Thoracic aorta (tissue), 2 donors: ENCODE measurements at regions not wholly inside any gene's neighbourhood (a gene's known extent, or its start where the extent isn't known, plus 50 kb on each side); places are given as distances from the start of the nearest gene placed in this dataset.

ENCODE experiments used
- ATAC-seq: fragments of 150-250 bp; one replicate; pipeline ENCODE4 v1.8.0; 2017; ENCODE audit warnings: low read depth; ENCODE audit not compliant: insufficient number of reproducible peaks, low FRiP score
- DNase-seq: peaks from one replicate; pipeline ENCODE4 v3.0.0-alpha.2; 2020; ENCODE audit warnings: low spot score
- H3K27ac ChIP-seq, 2 donors: fragments of 200-600 bp; sonication (generic); 1 replicate in 1 of 2; 2 replicates in 1 of 2; pipeline ENCODE4 v1.5.1; 2016; ENCODE audit warnings: mild to moderate bottlenecking in 2 of 2, moderate library complexity in 2 of 2
- H3K27me3 ChIP-seq: fragments of 200-600 bp; sonication (generic); replicated peaks from 2 replicates; pipeline ENCODE4 v1.6.0; 2016; ENCODE audit warnings: mild to moderate bottlenecking; ENCODE audit not compliant: insufficient read depth
- H3K36me3 ChIP-seq: fragments of 200-600 bp; sonication (generic); one replicate; pipeline ENCODE4 v1.5.1; 2016
- H3K4me1 ChIP-seq, 2 donors: fragments of 200-600 bp; sonication (generic); 1 replicate in 1 of 2; 2 replicates in 1 of 2; pipeline versions ENCODE4 v1.5.1 to v1.6.0; 2016; ENCODE audit warnings: low read depth in 2 of 2, mild to moderate bottlenecking in 1 of 2; ENCODE audit not compliant: control insufficient read depth in 1 of 2
- H3K4me3 ChIP-seq: fragments of 200-600 bp; sonication (generic); 2 replicates; pipeline ENCODE4 v1.5.1; 2016; ENCODE audit warnings: mild to moderate bottlenecking
- H3K9me3 ChIP-seq: fragments of 200-600 bp; sonication (generic); 2 replicates; pipeline ENCODE4 v1.5.1; 2016
- TF ChIP-seq, protein P1 (sequence below): fragments of 200-600 bp; sonication (generic); IDR thresholded peaks from one replicate; pipeline ENCODE4 v1.5.1; 2019; ENCODE audit warnings: antibody characterized with exemption

DNA sequence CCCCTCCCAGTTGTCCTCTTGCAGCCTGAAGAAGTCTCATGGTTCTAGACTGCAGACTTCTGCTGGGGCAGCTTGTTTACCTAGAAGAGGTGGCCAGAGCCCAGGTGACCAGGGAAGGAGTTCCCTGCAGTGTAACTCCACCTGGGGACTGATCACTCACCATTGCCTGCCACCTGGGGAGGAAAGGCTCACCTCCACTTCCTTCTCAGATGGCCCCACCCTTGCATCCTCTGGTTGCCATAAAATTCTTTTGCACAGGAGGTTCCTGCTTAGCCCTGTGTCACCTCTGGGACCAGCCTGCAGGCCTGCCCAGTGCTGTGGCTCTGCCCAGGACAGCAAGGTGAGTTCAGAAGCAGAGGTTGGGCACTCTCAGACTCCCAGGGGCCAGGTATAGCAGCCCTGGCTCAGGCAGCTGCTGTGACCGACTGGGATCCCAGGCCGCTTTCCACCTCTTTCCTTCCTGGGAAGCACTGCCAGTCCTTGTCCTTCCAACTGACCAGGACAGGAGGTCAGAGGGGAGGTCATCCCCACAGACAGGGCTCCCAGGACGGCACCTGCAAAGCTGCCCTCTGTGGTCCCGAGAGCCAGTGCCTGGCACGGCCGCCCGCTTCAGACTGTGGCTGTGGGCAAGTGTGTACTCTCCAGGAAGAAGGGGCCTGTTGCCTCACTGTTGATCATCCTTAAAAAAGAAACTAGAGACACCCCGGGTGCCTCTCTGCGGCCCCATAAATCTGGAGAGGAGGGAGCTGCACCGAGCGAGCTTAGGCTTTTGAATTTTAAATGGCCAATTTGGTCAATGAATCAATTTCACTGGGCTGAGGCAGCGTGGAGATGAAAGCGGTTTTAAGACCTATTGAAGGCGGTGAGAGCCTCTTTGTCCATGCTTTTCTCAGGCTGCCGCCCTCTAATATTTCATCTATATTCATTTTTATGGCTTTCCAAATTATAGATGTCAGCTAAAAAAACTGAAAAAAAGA lies 79.5 kb upstream of the C14orf180 start:
- Histone ChIP-seq H3K27ac (no peak overlapping the region), H3K4me3 (no peak overlapping the region), H3K4me1 (no peaks in the 10 kb centered on the region), H3K9me3 (peaks cover 11% of the 10 kb centered on the region), H3K36me3 (no peaks in the 10 kb centered on the region), H3K27me3 (no peaks in the 10 kb centered on the region)
- ATAC-seq, result no peak
- no peak for DNase-seq
- TF ChIP-seq, protein P1, sequence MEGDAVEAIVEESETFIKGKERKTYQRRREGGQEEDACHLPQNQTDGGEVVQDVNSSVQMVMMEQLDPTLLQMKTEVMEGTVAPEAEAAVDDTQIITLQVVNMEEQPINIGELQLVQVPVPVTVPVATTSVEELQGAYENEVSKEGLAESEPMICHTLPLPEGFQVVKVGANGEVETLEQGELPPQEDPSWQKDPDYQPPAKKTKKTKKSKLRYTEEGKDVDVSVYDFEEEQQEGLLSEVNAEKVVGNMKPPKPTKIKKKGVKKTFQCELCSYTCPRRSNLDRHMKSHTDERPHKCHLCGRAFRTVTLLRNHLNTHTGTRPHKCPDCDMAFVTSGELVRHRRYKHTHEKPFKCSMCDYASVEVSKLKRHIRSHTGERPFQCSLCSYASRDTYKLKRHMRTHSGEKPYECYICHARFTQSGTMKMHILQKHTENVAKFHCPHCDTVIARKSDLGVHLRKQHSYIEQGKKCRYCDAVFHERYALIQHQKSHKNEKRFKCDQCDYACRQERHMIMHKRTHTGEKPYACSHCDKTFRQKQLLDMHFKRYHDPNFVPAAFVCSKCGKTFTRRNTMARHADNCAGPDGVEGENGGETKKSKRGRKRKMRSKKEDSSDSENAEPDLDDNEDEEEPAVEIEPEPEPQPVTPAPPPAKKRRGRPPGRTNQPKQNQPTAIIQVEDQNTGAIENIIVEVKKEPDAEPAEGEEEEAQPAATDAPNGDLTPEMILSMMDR, result no peak

DNA sequence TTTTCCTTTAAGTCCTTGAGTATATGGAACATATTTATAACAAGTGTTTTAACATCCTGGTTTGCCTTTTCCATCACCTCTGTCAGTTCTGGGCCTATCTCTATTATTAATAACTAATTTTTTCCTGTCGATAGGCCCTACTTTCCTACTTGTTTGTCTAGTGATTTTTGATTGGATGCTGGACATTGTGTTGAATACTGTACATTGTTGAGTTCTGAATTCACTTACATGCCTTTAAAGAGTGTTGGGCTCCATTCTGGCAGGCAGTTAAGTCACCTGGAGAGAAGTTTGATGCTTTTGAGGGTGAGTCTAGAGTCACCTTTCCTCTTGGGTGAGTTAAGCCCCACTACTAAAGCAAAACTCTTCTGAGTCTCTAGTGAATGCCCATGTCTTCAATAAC lies 77.5 kb upstream of the C14orf180 start:
- no peak for ATAC-seq
- TF ChIP-seq, protein P1, result no peak
- H3K27ac ChIP-seq, result no peak overlapping the region
- H3K4me1 ChIP-seq, result no peaks in the 10 kb centered on the region
- peaks cover 11% of the 10 kb centered on the region for H3K9me3 ChIP-seq
- no peak overlapping the region for H3K4me3 ChIP-seq
- DNase-seq, result no peak
- no peaks in the 10 kb centered on the region for H3K27me3 ChIP-seq
- H3K36me3 ChIP-seq, result no peaks in the 10 kb centered on the region

DNA sequence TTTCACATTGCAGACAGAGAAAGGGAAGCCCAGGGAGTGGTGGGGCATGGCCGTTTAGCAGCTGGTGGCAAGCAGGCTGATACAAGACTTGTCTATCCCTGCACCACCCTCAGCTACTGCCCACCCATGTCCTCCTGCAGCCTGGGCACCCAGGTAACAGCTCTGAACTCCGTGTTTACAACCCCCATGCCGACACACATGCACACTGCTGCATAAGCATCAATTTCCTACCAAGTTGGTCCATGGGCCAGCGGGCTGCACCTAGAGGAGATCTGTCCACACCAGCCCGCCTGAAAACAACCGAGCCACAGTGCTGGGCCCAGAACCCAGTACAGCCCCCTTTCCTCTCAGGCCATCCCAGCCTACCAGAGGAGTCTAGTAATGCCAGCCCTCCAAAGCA lies 75.9 kb upstream of the C14orf180 start:
- DNase-seq (no peak), ATAC-seq (no peak)
- H3K9me3 ChIP-seq, result peaks cover 11% of the 10 kb centered on the region

DNA sequence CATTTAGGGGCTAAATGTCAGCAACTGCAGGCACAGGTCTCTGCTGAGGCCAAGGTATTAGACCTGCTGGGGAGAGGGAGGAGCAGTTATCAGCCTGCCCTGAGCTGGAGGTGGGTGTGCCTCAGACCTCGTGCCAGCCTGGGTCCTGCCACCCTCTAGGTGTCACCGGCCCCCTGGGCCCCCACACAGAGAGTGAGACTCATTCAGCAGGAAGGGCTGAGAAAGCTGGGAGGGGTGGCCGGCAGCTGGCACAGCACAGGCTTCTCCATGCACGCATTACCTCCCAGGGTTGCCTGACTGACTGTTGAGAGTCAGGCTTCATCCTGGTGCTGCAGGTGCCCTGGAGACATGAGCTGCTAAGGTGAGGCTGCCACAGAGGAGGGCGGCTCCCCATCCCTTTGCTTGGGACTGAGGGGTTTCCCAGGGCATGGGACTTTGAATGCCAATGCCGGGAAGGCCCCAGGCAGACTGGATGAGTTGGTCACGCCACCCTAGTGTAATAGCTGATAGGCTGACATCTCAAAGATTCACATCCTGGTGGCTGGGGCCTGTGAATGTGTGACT lies 75.3 kb upstream of the C14orf180 start:
- Histone ChIP-seq H3K36me3 (no peaks in the 10 kb centered on the region), H3K4me1 (no peaks in the 10 kb centered on the region), H3K27ac (no peak overlapping the region), H3K9me3 (peaks cover 14% of the 10 kb centered on the region), H3K27me3 (no peaks in the 10 kb centered on the region), H3K4me3 (no peak overlapping the region)
- no peak for ATAC-seq
- TF ChIP-seq, protein P1, result no peak
- DNase-seq, result no peak

More for the DNA sequence above, 75.9 kb upstream of the C14orf180 start:
- no peak overlapping the region for H3K27ac ChIP-seq
- no peaks in the 10 kb centered on the region for H3K27me3 ChIP-seq
- H3K36me3 ChIP-seq, result no peaks in the 10 kb centered on the region
- H3K4me1 ChIP-seq, result no peaks in the 10 kb centered on the region
- H3K4me3 ChIP-seq, result no peak overlapping the region
- TF ChIP-seq, protein P1, result no peak
